B cell (primary cell): ENCODE measurements at regions not wholly inside any gene's neighbourhood (a gene's known extent, or its start where the extent isn't known, plus 50 kb on each side); places are given as distances from the start of the nearest gene placed in this dataset.

ENCODE experiments used
- ATAC-seq: fragments of 200-7000 bp; cut with Tn5 transposase; one replicate; pipeline ENCODE4 v1.10.0; 2021; ENCODE audit warnings: low read depth, mild to moderate bottlenecking, moderate number of reproducible peaks, moderate library complexity
- CTCF ChIA-PET: fragments of 350-600 bp; sonication (Branson Sonifier 250); formaldehyde crosslinking; loops from one replicate; lab custom pipeline; 2021; ENCODE audit warnings: antibody characterized with exemption, inconsistent platforms; lab: Charles Lee
- POLR2A ChIA-PET: fragments of 350-600 bp; sonication (Branson Sonifier 250); formaldehyde crosslinking; loops from one replicate; lab custom pipeline; 2021; ENCODE audit warnings: antibody characterized with exemption; lab: Charles Lee
- DNase-seq: peaks from one replicate; pipeline ENCODE4 v3.0.0; 2013
- H2AFZ ChIP-seq: 2 replicates; pipeline ENCODE4 v1.6.1; 2012; ENCODE audit warnings: mild to moderate bottlenecking, low read depth, low read length; ENCODE audit not compliant: insufficient read depth, poor library complexity, severe bottlenecking
- H3K27ac ChIP-seq, 2 donors: 1 replicate in 1 of 2; 2 replicates in 1 of 2; pipeline ENCODE4 v1.5.1; 2012 to 2013; ENCODE audit warnings: low read length in 2 of 2, mild to moderate bottlenecking in 2 of 2, moderate library complexity in 1 of 2
- H3K27me3 ChIP-seq, 4 experiments: fragments of 200-600 bp in 1 of 4; sonication (generic) in 1 of 4; replicated peaks in 1 of 4; 1 replicate in 2 of 4; 2 replicates in 2 of 4; pipeline versions ENCODE4 v1.6.1 to v1.7.0; 2013 to 2016; ENCODE audit warnings: low read length in 3 of 4, mild to moderate bottlenecking in 2 of 4, mixed read lengths in 1 of 4, moderate library complexity in 1 of 4; ENCODE audit not compliant: insufficient read depth in 4 of 4, control insufficient read depth in 3 of 4; ENCODE audit errors: control extremely low read depth in 1 of 4
- H3K36me3 ChIP-seq, 2 experiments: replicated peaks in 1 of 2; 1 replicate in 1 of 2; 2 replicates in 1 of 2; pipeline versions ENCODE4 v1.6.1 to v1.7.1; 2013; ENCODE audit warnings: low read length in 1 of 2; ENCODE audit not compliant: insufficient read depth in 2 of 2, control insufficient read depth in 1 of 2; ENCODE audit errors: control extremely low read depth in 1 of 2, extremely low read depth in 1 of 2
- H3K4me1 ChIP-seq, 2 donors: fragments of 200-600 bp in 1 of 2; sonication (generic) in 1 of 2; 1 replicate in 1 of 2; 2 replicates in 1 of 2; pipeline versions ENCODE4 v1.5.1 to v1.6.1; 2013 to 2017; ENCODE audit warnings: low read length in 2 of 2; ENCODE audit not compliant: control insufficient read depth in 2 of 2, insufficient read depth in 2 of 2
- H3K4me2 ChIP-seq: replicated peaks from 2 replicates; pipeline ENCODE3; 2012; ENCODE audit warnings: mild to moderate bottlenecking, low read depth, low read length; ENCODE audit not compliant: poor library complexity, severe bottlenecking
- H3K4me3 ChIP-seq, 5 experiments: fragments of 200-600 bp in 1 of 5; sonication (generic) in 1 of 5; 1 replicate in 3 of 5; 2 replicates in 2 of 5; pipeline versions ENCODE4 v1.5.1 to v1.7.0; 2011 to 2016; ENCODE audit warnings: low read length in 4 of 5, mild to moderate bottlenecking in 4 of 5, low read depth in 2 of 5, control low read depth in 1 of 5, moderate library complexity in 1 of 5; ENCODE audit not compliant: insufficient read depth in 1 of 5; ENCODE audit errors: control extremely low read depth in 1 of 5, extremely low read depth in 1 of 5
- H3K79me2 ChIP-seq: fragments of 200-600 bp; sonication (generic); one replicate; pipeline ENCODE4 v1.6.0; 2016; ENCODE audit warnings: low read length; ENCODE audit not compliant: control insufficient read depth, insufficient read depth
- H3K9ac ChIP-seq: fragments of 200-600 bp; sonication (generic); 2 replicates; pipeline ENCODE4 v1.6.1; 2017; ENCODE audit warnings: mild to moderate bottlenecking, low read length, moderate library complexity
- H3K9me3 ChIP-seq, 3 donors: one replicate each; pipeline versions ENCODE4 v1.6.1 to v1.7.1; 2013; ENCODE audit warnings: low read length in 2 of 3; ENCODE audit not compliant: control insufficient read depth in 2 of 3, insufficient read depth in 1 of 3; ENCODE audit errors: control extremely low read depth in 1 of 3
- H4K20me1 ChIP-seq: 2 replicates; pipeline ENCODE4 v1.6.0; 2012; ENCODE audit warnings: mild to moderate bottlenecking, low read length; ENCODE audit not compliant: insufficient read depth, control insufficient read depth, poor library complexity, severe bottlenecking
- H3K27ac Mint-ChIP-seq: one replicate; pipeline ENCODE4 v1.8.0; 2021; ENCODE audit warnings: mixed read lengths
- H3K27me3 Mint-ChIP-seq: one replicate; pipeline ENCODE4 v1.8.0; 2021; ENCODE audit warnings: mixed read lengths
- H3K4me1 Mint-ChIP-seq: one replicate; pipeline ENCODE4 v1.8.0; 2021; ENCODE audit warnings: mixed read lengths
- H3K4me3 Mint-ChIP-seq: one replicate; pipeline ENCODE4 v1.8.0; 2021; ENCODE audit warnings: mixed read lengths
- H3K9me3 Mint-ChIP-seq: one replicate; pipeline ENCODE4 v1.8.0; 2022; ENCODE audit warnings: mixed read lengths; ENCODE audit not compliant: insufficient read depth
- CTCF ChIP-seq: fragments of 200-600 bp; IDR thresholded peaks from one replicate; pipeline ENCODE4 v1.8.0; 2022; ENCODE audit warnings: antibody characterized with exemption, mild to moderate bottlenecking
- EZH2 ChIP-seq: IDR thresholded peaks from 2 replicates; pipeline ENCODE4 v1.6.1; 2012; ENCODE audit warnings: borderline replicate concordance, low read depth, mild to moderate bottlenecking, moderate library complexity, low read length; ENCODE audit not compliant: insufficient read depth, poor library complexity, severe bottlenecking
- WGBS: methylation state at CpG from one replicate; pipeline ENCODE4 v1.1.5; 2013; ENCODE audit warnings: missing lambda C conversion rate; ENCODE audit not compliant: insufficient coverage; 5-methylcytosine and 5-hydroxymethylcytosine counted together
- intact Hi-C: fragments of 100-400 bp; cut with micrococcal nuclease; formaldehyde crosslinking; loops from one replicate; pipeline ENCODE4 v1.10.0; 2022

GRCh38 chr5:155786108-155786507 is 540.9 kb upstream of the SGCD start:
- Histone ChIP-seq H3K9me3 (no peaks in the 10 kb centered on the region), H3K4me2 (no peak overlapping the region), H3K4me1 (no peaks in the 10 kb centered on the region), H3K79me2 (no peaks in the 10 kb centered on the region), H2AFZ (no peak overlapping the region), H3K27me3 (no peaks in the 10 kb centered on the region), H3K4me3 (no peak overlapping the region), H3K9ac (no peak overlapping the region), H4K20me1 (no peaks in the 10 kb centered on the region), H3K36me3 (no peaks in the 10 kb centered on the region), H3K27ac (no peak overlapping the region)
- H3K4me3 Mint-ChIP-seq = no peak overlapping the region
- ChIA-PET POLR2A (no interaction called here), CTCF (no interaction called here)
- WGBS = no CpG with 5 or more reads among the region's 1 CpG
- no peak for ATAC-seq
- no peak overlapping the region for H3K27ac Mint-ChIP-seq
- intact Hi-C loops = no loop called here
- TF ChIP-seq EZH2 (no peak), CTCF (no peak)
- H3K9me3 Mint-ChIP-seq = no peaks in the 10 kb centered on the region
- DNase-seq = no peak
- H3K4me1 Mint-ChIP-seq = no peaks in the 10 kb centered on the region
- no peaks in the 10 kb centered on the region for H3K27me3 Mint-ChIP-seq

DNA sequence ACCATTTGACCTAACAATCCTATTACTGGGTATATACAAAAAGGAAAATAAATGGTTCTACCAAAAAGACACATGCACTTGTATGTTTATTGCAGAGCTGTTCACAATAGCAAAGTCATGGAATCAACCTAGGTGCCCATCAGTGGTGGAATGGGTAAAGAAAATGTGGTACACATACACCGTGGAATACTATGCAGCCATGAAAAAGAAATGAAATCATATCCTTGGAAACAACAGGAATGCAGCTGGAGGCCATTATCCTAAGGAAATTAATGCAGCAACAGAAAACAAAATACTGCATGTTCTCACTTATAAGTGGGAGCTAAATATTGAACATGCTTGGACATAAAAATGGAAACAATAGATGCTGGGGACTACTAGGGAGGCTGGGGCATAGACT is 534.1 kb upstream of the SGCD start:
- WGBS = no CpG with 5 or more reads among the region's 1 CpG
- no peak overlapping the region for H3K27ac ChIP-seq
- intact Hi-C loops = no loop called here
- H3K9ac ChIP-seq = no peak overlapping the region
- no peaks in the 10 kb centered on the region for H3K79me2 ChIP-seq
- H3K36me3 ChIP-seq = no peaks in the 10 kb centered on the region
- H3K27ac Mint-ChIP-seq = no peak overlapping the region
- H3K4me3 ChIP-seq = no peak overlapping the region
- H3K9me3 Mint-ChIP-seq = peaks cover 4% of the 10 kb centered on the region
- ChIA-PET CTCF (no interaction called here), POLR2A (no interaction called here)
- no peak for DNase-seq
- H3K27me3 Mint-ChIP-seq = no peaks in the 10 kb centered on the region
- no peaks in the 10 kb centered on the region for H4K20me1 ChIP-seq
- H3K27me3 ChIP-seq = no peaks in the 10 kb centered on the region
- no peak overlapping the region for H3K4me2 ChIP-seq
- H3K4me1 Mint-ChIP-seq = no peaks in the 10 kb centered on the region
- peaks cover 4 to 13% (median 5%) of the 10 kb centered on the region in 3 donors for H3K9me3 ChIP-seq
- H3K4me3 Mint-ChIP-seq = no peak overlapping the region
- no peaks in the 10 kb centered on the region for H3K4me1 ChIP-seq
- TF ChIP-seq CTCF = no peak
- no peak for TF ChIP-seq EZH2
- no peak overlapping the region for H2AFZ ChIP-seq
- ATAC-seq = no peak
